ENCODE measurements at regions not wholly inside any gene's neighbourhood (a gene's known extent, or its start where the extent isn't known, plus 50 kb on each side); places are given as distances from the start of the nearest gene placed in this dataset.

DNA sequence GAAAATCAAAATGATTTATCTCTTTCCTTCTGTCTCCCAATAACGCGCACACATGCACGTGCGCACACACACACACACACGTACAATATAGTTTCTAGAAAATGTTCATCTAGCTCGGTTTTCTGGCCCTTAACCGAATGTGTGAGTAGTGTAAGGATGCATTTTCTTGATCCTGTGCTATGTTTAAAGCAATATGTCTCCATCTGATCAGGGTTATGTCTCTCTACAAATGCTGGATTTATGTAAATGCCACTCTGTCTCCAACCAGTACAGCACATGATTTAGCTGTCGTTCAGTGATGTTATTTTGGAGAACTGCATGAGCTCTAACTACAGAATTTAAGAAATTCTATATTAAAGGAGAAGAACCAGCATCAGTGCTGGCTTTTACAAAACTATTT is 198.0 kb downstream of the TJP1 start:
- Histone ChIP-seq H3K4me1 (ENCODE audit: control insufficient read depth in 5 of 5, insufficient read depth in 5 of 5, low read length in 5 of 5) (no peaks in the 10 kb centered on the region), H3K36me3 (ENCODE audit: control insufficient read depth in 4 of 4, insufficient read depth in 4 of 4, low read length in 4 of 4) (no peaks in the 10 kb centered on the region), H3K27me3 (ENCODE audit: control insufficient read depth in 3 of 3, insufficient read depth in 3 of 3, low read length in 2 of 3) (peaks cover 0 to 4% (median 0%) of the 10 kb centered on the region in 3 donors), H3K4me3 (no peak overlapping the region), H3K9ac (ENCODE audit: insufficient read depth in 1 of 2, low read length in 2 of 2) (no peak overlapping the region), H3K9me3 (ENCODE audit: control insufficient read depth in 4 of 4, insufficient read depth in 3 of 4, low read length in 3 of 4) (no peaks in the 10 kb centered on the region), H3K27ac (ENCODE audit: low read depth in 1 of 2, low read length in 1 of 2) (no peak overlapping the region)
- ATAC-seq (ENCODE audit: insufficient read depth, low FRiP score) (no peak), DNase-seq (no peak)
- TF ChIP-seq, protein P1, sequence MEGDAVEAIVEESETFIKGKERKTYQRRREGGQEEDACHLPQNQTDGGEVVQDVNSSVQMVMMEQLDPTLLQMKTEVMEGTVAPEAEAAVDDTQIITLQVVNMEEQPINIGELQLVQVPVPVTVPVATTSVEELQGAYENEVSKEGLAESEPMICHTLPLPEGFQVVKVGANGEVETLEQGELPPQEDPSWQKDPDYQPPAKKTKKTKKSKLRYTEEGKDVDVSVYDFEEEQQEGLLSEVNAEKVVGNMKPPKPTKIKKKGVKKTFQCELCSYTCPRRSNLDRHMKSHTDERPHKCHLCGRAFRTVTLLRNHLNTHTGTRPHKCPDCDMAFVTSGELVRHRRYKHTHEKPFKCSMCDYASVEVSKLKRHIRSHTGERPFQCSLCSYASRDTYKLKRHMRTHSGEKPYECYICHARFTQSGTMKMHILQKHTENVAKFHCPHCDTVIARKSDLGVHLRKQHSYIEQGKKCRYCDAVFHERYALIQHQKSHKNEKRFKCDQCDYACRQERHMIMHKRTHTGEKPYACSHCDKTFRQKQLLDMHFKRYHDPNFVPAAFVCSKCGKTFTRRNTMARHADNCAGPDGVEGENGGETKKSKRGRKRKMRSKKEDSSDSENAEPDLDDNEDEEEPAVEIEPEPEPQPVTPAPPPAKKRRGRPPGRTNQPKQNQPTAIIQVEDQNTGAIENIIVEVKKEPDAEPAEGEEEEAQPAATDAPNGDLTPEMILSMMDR (IDR thresholded peaks at IDR 0.05; ENCODE audit: control extremely low read depth, extremely low read depth) = no peak
- 84 to 89% methylated on average over 8 of the region's 8 CpGs for WGBS, 2 donors

DNA sequence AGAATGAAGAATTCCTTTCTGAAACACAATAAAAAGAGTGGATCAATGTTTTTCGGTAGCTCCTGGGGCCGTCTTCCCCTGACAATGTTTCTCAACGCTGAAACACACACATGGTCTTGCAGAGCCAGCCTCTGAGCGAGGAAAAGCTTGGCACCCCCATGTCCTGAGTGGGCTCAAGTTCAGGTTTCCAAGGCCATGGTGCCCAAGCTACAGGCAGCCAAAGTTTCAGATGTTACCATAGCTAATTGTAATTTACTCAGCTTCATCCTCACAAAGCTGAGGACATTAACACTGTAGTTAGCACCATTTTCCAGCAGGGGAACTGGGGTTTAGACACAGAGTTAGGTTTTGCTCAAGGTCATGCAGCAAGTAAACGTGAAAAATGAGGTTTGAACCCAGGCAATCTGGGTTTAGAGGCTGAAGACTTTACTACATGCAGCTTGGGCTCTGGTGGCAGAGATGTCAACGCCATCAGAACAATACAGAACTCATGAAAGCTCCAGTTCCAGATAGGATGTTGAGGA is 199.1 kb downstream of the TJP1 start:
- no peaks in the 10 kb centered on the region for H3K9me3 ChIP-seq (ENCODE audit: control insufficient read depth in 4 of 4, insufficient read depth in 3 of 4, low read length in 3 of 4)
- no peaks in the 10 kb centered on the region for H3K4me1 ChIP-seq (ENCODE audit: control insufficient read depth in 5 of 5, insufficient read depth in 5 of 5, low read length in 5 of 5)
- peaks cover 0 to 4% (median 0%) of the 10 kb centered on the region in 3 donors for H3K27me3 ChIP-seq (ENCODE audit: control insufficient read depth in 3 of 3, insufficient read depth in 3 of 3, low read length in 2 of 3)
- DNase-seq (no peak), ATAC-seq (ENCODE audit: insufficient read depth, low FRiP score) (no peak)
- WGBS, 2 donors = 68 to 82% methylated on average over 6 of the region's 6 CpGs
- TF ChIP-seq, protein P1 (IDR thresholded peaks at IDR 0.05; ENCODE audit: control extremely low read depth, extremely low read depth) = no peak
- H3K36me3 ChIP-seq (ENCODE audit: control insufficient read depth in 4 of 4, insufficient read depth in 4 of 4, low read length in 4 of 4) = no peaks in the 10 kb centered on the region
- H3K4me3 ChIP-seq = no peak overlapping the region
- H3K9ac ChIP-seq (ENCODE audit: insufficient read depth in 1 of 2, low read length in 2 of 2) = no peak overlapping the region
- no peak overlapping the region for H3K27ac ChIP-seq (ENCODE audit: low read depth in 1 of 2, low read length in 1 of 2)

DNA sequence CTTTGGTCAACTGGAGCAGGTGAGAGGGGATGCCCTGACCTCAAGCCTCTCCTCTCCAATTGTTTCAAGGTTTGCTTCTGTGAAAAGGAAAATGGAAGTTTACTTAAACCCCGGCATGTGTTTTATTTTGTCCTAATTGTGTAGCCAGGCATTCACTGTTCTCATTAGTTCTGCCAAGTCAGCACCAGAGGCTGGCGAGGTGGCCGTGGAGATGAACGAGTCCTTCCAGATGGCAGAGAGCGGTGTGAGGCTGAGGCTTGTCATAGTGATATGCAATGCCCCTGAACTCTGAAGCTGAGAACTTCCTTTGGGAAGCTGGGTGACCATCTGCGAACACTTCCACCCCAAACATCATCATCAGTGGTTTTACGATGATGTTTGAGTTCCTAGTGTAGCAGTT is 199.6 kb downstream of the TJP1 start:
- Histone ChIP-seq H3K4me3 (no peak overlapping the region), H3K4me1 (ENCODE audit: control insufficient read depth in 5 of 5, insufficient read depth in 5 of 5, low read length in 5 of 5) (no peaks in the 10 kb centered on the region), H3K9me3 (ENCODE audit: control insufficient read depth in 4 of 4, insufficient read depth in 3 of 4, low read length in 3 of 4) (peaks cover 0 to 1% (median 0%) of the 10 kb centered on the region in 4 donors), H3K36me3 (ENCODE audit: control insufficient read depth in 4 of 4, insufficient read depth in 4 of 4, low read length in 4 of 4) (no peaks in the 10 kb centered on the region), H3K9ac (ENCODE audit: insufficient read depth in 1 of 2, low read length in 2 of 2) (no peak overlapping the region), H3K27ac (ENCODE audit: low read depth in 1 of 2, low read length in 1 of 2) (no peak overlapping the region), H3K27me3 (ENCODE audit: control insufficient read depth in 3 of 3, insufficient read depth in 3 of 3, low read length in 2 of 3) (peaks cover 0 to 4% (median 0%) of the 10 kb centered on the region in 3 donors)
- WGBS, 2 donors = 71 to 82% methylated on average over 7 of the region's 7 CpGs
- TF ChIP-seq, protein P1 (IDR thresholded peaks at IDR 0.05; ENCODE audit: control extremely low read depth, extremely low read depth) = no peak
- DNase-seq (no peak), ATAC-seq (ENCODE audit: insufficient read depth, low FRiP score) (no peak)

DNA sequence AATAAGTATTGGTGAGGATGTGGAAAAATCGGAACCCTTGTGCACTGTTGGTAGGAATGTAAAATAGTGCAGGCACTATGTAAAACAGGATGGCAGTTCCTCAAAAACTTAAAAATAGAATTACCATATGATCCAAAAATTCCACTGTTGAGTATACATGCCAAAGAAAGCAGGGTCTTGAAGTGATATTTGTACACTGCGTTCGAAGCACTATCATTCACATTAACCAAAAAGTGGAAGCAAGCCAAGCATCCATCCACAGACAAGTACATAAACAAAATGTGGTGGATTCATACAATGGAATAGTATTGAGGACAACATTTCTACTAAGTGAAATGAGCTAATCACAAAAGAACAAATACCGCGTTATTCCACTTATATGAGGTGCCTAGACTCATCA is 200.7 kb downstream of the TJP1 start:
- Histone ChIP-seq H3K9ac (ENCODE audit: insufficient read depth in 1 of 2, low read length in 2 of 2) (no peak overlapping the region), H3K9me3 (ENCODE audit: control insufficient read depth in 4 of 4, insufficient read depth in 3 of 4, low read length in 3 of 4) (peaks cover 0 to 3% (median 0%) of the 10 kb centered on the region in 4 donors), H3K4me3 (no peak overlapping the region), H3K27ac (ENCODE audit: low read depth in 1 of 2, low read length in 1 of 2) (no peak overlapping the region), H3K4me1 (ENCODE audit: control insufficient read depth in 5 of 5, insufficient read depth in 5 of 5, low read length in 5 of 5) (no peaks in the 10 kb centered on the region), H3K36me3 (ENCODE audit: control insufficient read depth in 4 of 4, insufficient read depth in 4 of 4, low read length in 4 of 4) (no peaks in the 10 kb centered on the region), H3K27me3 (ENCODE audit: control insufficient read depth in 3 of 3, insufficient read depth in 3 of 3, low read length in 2 of 3) (peaks cover 0 to 4% (median 0%) of the 10 kb centered on the region in 3 donors)
- TF ChIP-seq, protein P1 (IDR thresholded peaks at IDR 0.05; ENCODE audit: control extremely low read depth, extremely low read depth) = no peak
- WGBS, 2 donors = 82 to 88% methylated on average over 5 of the region's 5 CpGs
- no peak for ATAC-seq (ENCODE audit: insufficient read depth, low FRiP score)
- peak in 2 of 3 donors; percentile 42 to 62 for DNase-seq

Measured in lung (tissue), 11 donors.